ENCODE measurements at regions not wholly inside any gene's neighbourhood (a gene's known extent, or its start where the extent isn't known, plus 50 kb on each side); places are given as distances from the start of the nearest gene placed in this dataset.

DNA sequence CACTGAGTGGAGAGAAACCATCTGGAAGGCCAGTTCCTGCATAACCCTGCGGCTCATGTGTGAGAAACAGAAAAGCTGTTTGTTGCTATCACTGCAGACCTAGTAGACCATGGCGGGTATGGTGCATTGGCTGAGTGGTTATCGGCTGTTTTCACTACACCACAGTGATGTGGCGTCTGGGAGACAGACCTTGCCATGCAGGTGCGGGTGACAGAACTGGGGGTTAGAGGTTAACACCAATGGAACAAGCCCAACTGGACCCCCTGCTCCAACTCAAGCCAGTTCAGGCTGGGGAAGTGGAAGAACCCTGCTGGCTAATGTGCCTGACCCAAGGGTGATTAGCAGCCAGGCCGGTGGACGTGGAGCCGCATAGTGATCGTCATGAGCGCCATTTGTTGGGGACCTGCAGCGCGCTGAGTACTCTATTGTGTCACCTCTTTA lies 91.9 kb downstream of the IRF8 start:
- no peak for DNase-seq

DNA sequence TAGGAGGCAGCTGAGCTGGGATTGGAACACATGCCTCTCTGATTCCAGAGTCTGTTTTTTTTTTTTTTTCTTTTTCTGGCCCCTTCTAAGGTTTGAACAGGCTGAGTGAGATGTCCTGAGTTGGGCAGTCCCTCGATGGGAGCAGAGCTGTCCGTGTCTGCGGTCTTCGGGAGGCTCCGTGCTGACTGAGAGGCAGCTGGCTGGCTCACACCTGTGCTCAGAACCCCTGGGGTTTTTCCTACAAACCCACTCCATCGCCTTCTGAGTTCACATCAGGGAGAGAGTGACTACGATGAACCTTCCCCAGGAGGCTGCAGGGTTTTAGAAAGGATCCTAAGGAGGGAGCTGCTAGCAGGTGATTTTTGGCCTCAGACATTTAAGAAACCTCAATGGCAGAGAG lies 92.5 kb downstream of the IRF8 start:
- no peak for DNase-seq

DNA sequence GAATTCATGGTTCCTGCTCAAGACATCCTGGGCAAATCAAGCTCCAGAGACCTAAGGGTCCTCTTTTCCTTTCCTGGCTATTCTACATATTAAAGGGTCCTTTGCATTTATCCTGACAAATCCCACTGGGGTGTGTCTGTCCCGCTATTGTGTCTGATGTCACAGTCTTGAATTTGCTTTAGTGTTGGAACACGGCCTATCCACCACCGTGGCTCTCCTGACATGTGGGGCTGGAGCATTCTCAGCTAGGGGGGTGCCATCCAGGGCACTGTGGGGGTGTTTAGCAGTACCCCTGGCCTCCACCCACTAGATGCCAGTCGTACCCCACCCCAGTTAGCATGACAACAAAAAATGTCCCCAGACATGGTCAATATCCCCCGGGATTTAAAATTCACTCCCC lies 92.9 kb downstream of the IRF8 start:
- no peak for DNase-seq

DNA sequence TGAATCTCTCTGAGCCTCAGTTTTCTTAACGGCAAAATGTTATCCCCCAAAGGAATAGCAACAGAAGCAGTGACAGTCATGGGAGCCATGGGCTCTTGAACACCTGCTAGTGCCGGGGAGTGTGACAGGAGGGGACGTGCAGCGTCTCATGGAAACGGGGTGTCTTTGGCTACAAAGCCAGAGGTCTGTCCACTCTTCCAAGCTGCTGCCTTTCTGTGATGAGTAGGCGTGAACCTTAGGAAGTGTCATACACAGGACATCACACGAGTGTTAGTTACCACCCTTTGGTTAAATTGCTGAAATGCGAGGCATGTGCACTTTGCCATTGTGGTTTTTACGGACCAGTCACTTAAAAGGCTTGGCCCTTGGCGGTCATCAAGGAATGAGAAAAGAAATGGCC lies 93.4 kb downstream of the IRF8 start:
- no peak for DNase-seq

DNA sequence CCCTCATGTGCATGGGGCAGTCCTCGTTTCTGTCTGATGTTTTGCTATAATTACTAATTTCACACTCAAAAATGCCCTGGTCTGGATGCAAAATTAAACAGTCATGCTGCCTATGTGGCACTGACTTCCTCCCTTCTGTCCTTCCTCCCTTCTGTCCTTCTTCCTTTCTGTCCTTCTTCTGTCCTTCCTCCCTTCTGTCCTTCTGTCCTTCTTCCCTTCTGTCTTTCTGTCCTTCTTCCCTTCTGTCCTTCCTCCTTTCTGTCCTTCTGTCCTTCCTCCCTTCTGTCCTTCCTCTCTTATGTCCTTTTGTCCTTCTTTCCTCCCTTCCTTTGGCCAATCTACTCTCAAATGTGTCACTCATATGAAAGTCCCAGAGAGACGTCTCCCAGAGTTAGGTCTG lies 93.8 kb downstream of the IRF8 start:
- no peak for DNase-seq

DNA sequence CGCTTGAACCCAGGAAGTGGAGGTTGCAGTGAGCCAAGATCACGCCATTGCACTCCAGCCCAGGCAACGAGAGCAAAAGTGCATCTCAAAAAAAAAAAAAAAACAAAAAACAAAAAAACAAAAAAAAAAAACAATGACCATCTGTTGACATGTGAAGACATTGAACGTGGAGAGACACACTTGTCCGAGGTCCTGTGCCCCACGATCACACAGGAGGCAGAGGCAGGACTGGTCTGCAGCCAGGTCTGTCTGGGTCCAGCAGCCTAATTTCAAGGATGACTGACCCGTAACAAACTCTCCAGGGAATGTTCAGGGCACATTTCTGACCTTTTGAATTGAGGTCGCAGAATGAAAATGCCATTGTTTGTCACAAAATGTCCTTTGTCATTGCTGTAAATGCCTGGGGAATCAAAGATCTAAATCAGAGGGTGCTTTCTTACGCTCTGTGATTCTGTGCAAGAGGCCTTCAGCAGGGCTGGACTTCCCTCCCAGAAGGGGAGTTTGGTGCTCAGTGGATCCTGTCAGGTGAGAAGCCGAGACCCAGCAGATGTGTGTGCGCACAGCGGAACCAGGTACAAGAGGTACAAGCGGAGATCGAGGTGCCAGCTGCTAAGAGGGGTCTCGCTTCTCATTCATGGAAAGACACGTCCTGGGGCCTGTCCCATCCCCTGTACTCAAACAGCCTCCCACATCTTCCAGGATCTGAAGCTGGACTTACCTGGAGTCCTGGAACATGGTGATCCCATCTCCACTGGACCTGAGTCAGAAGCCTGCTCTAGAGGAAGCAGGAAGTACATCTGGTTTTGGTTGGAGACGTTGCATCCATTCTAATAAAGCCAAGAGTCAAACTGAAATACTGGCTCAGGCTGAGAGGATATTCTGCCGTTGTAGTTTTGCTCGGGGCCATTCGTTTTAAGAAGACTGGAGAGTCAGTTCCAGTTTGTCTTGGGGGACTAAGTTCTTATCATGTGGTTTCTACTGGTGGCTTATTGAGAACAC lies 95.8 kb downstream of the IRF8 start:
- DNase-seq = no peak

DNA sequence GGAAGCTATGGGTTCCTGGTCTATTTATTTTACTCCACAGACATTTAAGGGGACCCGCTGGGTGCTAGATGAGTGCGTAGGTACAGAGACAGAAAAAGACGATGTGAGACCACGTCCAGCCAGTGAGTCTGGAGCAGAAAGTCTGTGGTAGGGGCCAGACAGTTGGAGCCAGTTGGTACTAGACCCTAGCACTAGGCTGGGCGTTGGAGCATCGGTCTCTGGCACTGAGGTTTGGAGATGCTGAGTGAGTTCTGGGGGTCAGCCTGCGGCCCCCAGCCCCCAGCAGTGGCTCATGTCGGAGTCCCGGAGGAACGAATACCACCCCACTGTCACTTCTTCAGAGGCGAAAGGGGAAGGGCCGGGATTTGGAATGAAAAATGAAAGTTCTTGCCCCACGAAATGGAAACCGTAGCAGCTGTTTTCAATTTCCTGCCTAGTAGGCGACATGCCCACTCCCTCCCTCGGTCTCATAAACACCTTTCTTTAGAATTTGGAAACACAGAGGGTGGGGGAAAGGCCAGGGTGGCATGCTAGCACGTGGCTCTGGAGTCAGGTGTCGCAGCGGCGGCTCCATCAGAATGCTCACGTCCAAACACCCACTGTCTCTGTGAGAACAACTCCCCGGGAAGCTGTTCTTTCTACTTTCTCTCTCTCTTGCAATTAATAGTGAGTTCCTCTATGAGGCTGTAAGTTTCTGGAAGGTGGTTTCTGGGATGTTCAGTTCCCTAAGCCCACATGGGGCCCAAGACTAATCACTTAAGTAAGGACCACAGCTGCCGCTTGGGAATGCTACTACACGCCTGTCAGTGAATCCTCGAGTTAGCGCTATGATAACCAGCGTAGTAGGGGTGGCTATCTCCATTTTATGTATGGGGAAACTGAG lies 96.8 kb downstream of the IRF8 start:
- no peak for DNase-seq

DNA sequence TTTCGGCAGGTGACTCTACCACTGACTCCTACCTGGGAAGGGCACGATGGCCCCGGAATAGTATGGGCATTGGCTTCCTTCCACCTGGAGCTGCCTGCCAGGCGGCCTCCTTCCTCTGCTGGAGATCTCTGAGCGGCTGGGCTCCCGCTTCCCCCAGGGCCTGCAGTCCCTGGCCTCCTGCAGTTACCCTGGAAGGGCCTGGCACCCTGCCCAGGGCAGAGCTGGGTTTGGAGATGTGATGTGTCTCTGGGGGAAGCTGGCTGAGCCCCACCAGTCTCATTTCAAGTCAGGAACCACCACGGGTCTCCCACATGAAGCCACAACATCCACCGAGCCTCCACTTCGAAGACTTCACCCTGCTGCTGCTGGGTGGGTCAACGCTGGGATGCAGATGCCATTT lies 97.9 kb downstream of the IRF8 start:
- DNase-seq = no peak

DNA sequence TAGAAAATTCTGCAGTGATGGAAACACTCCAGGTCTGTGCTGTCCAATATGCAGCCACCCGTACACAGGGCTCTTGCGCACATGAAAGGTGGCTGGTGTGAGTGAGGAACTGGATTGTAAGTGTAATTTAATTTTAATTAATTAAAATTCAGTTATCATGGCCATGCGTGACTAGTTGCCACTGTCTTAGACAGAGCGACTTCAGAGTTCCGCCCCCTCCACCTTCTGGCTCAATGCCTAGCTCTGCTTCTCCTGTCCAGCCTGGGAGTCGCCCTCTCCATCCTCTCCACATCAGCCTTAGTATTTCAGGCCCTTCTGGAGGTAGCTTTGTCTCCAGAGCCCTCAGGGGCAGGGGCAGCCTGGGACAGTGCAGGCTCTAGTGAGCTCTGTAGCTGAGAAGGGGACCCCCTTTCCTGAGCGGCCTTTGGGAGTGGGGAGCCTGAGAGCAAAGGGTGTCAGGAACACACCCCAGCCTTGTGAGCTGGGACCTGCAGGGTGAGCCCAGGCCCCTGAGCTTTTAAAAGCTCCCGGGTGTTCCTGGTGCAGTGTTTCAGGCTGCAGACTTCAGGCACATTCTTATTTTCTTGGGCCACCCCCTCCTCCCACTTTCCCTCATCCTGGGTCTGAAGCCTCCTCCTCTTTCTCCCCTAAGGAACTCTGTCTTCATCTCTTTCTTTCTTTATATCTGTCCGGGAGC lies 99.4 kb downstream of the IRF8 start:
- DNase-seq = no peak

DNA sequence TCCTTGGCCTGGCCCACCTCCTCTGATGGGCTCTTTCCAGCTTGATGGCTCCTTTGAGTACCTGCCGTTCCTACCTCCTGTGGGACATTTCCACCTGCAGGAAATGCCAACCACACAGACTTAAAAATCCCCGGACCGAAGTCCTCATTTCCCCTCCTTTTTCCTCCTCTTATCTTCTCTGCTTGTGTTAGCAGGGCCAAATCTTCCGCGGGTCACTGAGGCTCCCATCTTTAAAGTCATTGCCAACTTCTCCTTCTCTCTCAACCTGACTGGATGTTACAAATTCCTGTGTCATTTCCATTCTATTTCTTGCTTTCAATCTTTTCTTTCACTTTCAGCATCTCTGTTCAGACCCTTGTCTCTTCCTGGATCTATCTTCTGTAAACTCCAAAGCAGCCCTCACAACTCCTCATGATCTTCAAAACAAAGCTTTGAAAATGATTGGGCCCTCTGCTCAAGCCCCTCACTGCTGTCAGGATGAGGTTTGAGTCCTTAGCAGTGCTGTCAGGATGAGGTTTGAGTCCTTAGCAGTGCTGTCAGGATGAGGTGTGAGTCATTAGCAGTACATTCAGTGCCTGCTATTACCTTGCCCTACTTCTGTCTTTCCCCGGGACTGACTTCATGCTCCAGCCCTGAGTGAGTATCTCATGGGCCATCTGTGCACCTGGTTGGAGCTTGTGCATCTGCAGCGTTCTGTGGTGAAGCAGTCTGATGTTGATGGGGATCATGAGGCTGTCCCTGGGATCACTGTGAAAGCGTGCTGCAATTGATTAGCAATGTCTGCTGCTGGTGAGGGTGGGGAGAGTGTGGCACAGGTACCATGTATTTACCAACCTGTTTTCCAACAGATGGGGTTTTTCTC lies 100.1 kb downstream of the IRF8 start:
- DNase-seq = no peak

DNA sequence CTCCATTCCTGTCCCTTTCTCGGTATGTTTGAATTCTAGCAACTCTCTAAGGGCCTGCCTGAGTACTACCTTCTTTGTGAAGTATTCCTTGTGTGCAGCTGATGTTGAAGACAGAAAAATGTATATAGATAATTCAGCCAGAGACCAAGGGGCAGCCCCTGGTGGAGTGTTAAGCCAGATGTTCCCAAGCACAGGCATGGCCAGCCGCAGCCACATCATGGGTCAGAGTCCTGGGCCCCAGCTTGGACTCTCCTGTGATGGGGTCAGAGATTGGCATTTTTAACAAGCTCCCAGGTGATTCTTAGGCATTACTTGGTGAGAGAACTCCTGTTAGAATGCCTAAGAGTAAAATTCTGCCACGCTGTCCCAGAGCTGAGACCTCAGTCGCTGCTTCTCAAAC lies 100.8 kb downstream of the IRF8 start:
- DNase-seq = no peak

DNA sequence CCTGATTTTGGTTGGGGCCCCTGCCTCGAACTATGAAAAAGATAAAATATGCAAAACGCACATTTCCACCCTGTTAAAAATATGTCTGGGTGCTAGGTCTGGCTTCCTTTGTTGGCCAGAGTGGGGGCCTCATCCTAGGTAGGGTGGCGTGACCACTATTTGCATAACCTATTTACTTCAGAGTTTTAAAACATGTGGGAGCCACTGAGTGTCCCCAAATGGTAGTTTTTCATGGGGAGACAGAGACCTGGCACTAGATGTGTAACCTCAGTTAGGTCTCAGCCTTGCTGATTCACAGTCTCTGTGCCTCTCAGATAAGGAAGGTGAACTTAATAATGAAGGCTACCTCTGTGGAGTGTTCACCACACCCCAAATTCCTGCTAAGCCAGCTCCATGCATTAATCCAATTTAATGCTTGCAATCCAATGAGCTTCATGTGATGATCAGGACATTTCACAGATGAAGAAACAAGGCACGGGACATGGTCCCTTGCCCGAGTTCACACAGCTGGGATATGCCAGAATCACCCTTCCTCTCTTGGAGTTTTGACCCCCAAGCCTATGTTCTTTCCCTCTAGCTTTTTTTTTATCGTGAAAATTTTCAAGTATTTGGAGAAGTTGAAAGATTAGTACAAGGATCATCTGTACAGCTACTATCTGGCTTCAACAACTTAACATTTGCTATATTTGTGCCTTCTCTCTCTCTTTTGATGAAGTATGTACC lies 103.4 kb downstream of the IRF8 start:
- no peak for DNase-seq

DNA sequence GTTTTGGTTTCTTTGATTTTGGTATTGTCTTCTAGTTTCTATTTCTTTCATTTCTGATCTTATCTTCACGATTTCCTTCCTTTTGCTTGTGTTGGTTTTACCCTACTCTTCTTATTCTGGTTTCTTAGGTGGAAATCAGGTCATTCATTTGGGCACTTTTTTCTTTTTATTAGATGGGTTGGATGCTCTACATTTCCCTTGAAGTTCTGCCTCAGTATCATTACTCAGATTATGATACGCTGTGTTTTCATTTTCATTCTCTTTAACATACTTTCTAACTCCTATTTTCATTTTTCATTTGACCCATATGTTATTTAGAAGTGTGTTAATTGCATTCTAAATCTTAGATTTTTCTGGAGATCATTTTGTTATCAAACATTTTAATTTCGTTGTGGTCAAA lies 108.6 kb downstream of the IRF8 start:
- DNase-seq = no peak

DNA sequence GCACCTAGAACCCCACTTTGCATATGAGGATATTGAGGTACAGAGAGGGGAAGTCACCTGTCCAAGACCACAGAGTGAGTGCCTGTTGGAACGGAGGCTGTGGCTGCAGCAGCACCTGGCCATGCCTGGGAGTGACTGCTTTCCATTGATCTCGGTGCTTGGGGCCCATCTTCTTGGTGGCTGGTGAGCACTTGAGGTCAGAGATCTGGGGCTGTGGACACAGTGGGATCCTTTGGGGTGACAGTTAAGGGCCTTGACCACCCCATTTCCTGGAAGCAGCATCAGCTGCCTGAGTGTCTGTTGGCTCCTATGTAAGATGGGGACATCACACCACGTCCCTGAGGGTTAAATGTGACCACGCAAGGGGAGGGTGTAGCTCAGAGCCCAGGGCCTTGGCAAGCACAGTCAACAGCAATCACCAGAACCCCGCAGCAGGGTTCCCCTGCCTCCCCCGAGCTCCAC lies 111.7 kb downstream of the IRF8 start:
- DNase-seq = no peak

DNA sequence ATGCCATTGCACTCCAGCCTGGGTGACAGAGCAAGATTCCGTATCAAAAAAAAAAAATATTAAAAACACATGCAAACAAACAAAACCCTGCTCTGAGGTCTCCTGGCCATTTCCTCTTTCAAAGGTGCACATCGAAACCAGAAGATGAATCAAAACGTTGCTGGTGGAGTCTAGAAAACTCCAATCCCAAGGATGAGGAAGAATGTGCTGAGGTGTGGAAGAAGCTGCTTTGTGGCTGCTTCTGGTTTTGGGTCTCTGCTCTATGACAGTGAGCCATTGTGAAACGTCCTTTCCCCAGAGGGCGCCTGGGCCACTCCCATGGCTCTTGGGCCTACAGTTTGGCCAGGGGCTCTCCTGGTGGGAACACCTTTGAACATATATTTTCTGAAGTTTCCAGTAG lies 112.6 kb downstream of the IRF8 start:
- DNase-seq = no peak

DNA sequence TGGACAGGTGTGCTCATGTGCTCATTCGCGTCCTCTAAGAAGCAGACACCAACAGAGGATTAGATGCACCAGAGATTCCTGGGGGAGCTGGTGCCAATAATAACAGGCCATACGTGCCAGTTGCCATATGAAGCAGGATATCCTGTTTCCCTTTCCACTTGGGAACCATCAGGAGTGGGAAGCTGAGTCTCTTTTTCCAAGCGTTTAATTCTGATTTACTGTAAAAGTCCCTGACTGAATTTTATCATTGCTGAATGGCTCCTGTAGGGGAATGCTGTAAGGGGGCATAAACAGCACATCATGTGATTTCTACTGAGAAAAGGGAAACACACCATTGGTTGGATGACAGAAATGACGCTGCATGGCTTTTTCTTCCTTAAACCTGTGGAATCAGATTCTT lies 113.3 kb downstream of the IRF8 start:
- no peak for DNase-seq

DNA sequence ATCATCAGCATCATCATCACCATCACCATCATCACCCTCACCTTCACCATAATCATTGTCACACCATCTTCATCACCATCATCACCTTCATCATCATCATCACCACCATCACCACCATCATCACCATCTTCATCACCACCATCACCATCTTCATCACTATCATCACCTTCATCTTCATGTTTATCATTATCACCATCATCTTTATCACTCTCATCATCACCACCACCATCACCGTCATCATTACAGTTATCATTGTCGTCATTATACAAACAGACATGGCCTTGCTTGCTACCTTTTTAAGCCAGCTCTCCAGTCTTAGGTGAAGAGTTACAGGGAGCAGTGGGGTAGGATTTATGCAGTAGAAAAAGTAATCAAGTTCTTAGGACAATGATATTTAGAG lies 114.9 kb downstream of the IRF8 start:
- no peak for DNase-seq

DNA sequence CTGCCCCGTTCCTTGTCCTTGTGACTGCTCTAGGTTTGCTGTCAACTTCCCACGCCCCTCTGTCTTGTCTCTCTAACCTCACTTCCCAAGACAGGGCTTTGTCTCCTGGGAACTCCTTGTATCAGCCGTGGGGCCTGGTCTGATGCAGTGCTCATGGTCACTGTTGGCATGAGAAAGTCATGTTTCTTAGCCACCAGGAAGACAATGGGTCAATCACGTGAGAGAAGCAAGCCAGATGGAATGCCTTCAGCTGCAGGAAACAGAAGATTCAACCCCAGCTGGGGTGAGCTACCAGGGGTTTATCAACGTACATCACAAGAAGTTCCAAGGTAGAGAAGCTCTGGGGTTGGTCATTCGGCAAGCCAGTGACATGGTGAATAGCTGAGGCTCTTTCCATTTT lies 116.6 kb downstream of the IRF8 start:
- no peak for DNase-seq

DNA sequence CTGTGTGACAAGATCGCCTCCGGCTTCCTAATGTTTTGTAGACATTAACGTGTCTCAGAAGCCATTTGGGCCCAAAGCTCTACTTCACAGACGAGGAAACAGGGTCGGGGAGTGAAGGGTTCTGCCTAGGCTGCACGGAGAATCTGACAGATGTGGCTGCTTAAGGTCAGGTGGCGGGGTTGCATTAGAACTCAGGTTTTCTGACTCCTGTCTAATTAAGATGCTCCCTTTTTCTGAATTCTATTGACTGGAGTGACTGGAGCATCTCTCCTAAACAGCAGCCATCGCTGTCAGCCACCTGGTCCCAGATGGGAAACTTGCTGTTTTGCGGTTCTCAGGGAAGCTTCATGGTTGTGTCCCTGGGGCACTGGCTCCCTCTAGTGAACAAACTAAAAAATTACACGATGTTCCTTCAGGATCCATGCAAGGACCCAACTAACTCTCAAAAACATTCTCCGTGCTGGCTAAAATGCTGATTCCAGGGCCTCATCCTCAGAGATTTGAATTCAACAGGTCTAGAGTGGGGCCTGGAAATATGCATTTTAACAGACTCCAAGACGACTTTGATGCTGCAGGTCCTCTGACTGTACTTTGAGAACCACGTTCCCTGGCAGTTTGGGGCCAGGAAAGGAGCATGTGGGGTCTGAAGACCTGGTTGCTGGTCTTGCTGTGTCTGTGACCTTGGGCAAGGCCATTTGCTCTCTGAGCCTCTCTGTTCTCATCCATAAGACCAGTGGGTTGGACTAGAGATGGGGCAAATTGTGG lies 117.4 kb downstream of the IRF8 start:
- DNase-seq = peak; percentile 21 to 26

DNA sequence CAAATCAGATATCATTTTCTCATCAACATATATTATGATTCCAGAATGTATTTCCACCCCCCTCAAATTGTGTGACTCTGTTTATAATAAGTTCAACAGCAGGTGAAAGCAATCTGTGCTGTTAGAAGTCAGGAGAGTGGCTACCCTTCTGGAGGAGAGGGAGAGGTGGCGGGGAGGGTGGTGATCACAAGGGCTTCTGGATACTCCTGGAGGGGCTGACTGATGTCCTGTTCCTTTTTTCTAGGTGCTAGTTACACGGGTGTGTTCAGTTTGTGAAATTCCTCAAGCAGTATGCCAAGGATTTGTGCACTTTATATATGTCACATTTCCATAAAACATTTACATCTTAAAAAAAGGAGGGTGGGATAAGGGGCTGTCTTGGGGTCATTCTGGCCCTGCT lies 119.1 kb downstream of the IRF8 start:
- no peak for DNase-seq

DNA sequence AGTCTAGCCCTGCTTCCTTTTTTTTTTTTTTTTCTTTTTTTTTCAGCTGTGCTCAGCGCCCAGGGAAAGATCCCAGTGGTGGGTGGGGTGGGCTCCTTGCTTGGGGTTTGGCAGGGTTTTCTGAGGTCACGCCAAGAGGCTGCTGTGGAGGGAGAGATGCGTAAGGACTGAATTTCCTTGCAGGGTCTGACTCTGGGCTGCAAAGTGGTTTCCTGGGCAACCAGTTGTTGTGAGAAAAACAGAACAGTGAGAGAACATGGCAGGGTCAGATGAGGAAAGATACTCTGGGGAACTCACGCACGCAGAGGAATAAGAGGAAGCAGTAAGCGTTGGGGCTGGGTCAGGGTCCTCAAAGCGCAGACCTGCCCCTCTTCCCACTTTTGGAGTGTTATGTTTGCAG lies 119.5 kb downstream of the IRF8 start:
- no peak for DNase-seq

Measured in stimulated activated CD4-positive, alpha-beta T cell treated with anti-CD3 and anti-CD28 coated beads, Interleukin-2, amount 100 ng/mL, for 48 hours (primary cell).